Fibroblast of lung (primary cell): ENCODE measurements at regions not wholly inside any gene's neighbourhood (a gene's known extent, or its start where the extent isn't known, plus 50 kb on each side); places are given as distances from the start of the nearest gene placed in this dataset.
"Not testable (repeated sequence)": the region's sequence is repeated elsewhere in the genome, so short reads cannot be mapped to it uniquely, and the experiment has no call there.

Experiments used
- DNase-seq, 2 donors: peaks; one replicate each; pipeline versions ENCODE4 v3.0.0 to v3.0.0-alpha.2; 2010; ENCODE audit warnings: low read depth in 2 of 2
- H2AFZ ChIP-seq: 2 replicates; pipeline ENCODE4 v1.5.1; 2012; ENCODE audit warnings: low read length, control low read depth, inconsistent platforms
- H3K27ac ChIP-seq: 2 replicates; pipeline ENCODE4 v1.5.1; 2011; ENCODE audit warnings: low read length, control low read depth; ENCODE audit not compliant: insufficient read depth
- H3K27me3 ChIP-seq: 2 replicates; pipeline ENCODE4 v1.5.1; 2011; ENCODE audit warnings: mild to moderate bottlenecking, low read length; ENCODE audit not compliant: control insufficient read depth, insufficient read depth
- H3K36me3 ChIP-seq: 2 replicates; pipeline ENCODE4 v1.5.1; 2011; ENCODE audit warnings: low read length; ENCODE audit not compliant: control insufficient read depth, insufficient read depth
- H3K4me1 ChIP-seq: 2 replicates; pipeline ENCODE4 v1.5.1; 2011; ENCODE audit warnings: low read length; ENCODE audit not compliant: control insufficient read depth, insufficient read depth; ENCODE audit errors: extremely low read depth
- H3K4me2 ChIP-seq: 2 replicates; pipeline ENCODE4 v1.5.1; 2011; ENCODE audit warnings: low read length, control low read depth; ENCODE audit not compliant: insufficient read depth; ENCODE audit errors: extremely low read depth
- H3K4me3 ChIP-seq, 4 experiments: fragments of 200-600 bp in 1 of 4; sonication (generic) in 1 of 4; replicated peaks in 1 of 4; 2 replicates each; pipeline ENCODE4 v1.5.1; 2011 to 2016; ENCODE audit warnings: low read length in 4 of 4, low read depth in 3 of 4, mild to moderate bottlenecking in 3 of 4, control low read depth in 2 of 4, inconsistent platforms in 1 of 4, mixed read lengths in 1 of 4; ENCODE audit not compliant: insufficient read depth in 1 of 4; ENCODE audit errors: control extremely low read depth in 1 of 4
- H3K79me2 ChIP-seq: 2 replicates; pipeline ENCODE4 v1.5.1; 2012; ENCODE audit warnings: mild to moderate bottlenecking, low read length, inconsistent platforms; ENCODE audit not compliant: control insufficient read depth, insufficient read depth
- H3K9ac ChIP-seq: 2 replicates; pipeline ENCODE4 v1.5.1; 2011; ENCODE audit warnings: mild to moderate bottlenecking, low read length, control low read depth; ENCODE audit not compliant: insufficient read depth
- H3K9me3 ChIP-seq: 2 replicates; pipeline ENCODE4 v1.5.1; 2012; ENCODE audit warnings: low read depth, low read length; ENCODE audit not compliant: control insufficient read depth, insufficient read depth
- H4K20me1 ChIP-seq: 2 replicates; pipeline ENCODE4 v1.5.1; 2011; ENCODE audit warnings: low read length; ENCODE audit not compliant: control insufficient read depth, insufficient read depth; ENCODE audit errors: extremely low read depth

DNA sequence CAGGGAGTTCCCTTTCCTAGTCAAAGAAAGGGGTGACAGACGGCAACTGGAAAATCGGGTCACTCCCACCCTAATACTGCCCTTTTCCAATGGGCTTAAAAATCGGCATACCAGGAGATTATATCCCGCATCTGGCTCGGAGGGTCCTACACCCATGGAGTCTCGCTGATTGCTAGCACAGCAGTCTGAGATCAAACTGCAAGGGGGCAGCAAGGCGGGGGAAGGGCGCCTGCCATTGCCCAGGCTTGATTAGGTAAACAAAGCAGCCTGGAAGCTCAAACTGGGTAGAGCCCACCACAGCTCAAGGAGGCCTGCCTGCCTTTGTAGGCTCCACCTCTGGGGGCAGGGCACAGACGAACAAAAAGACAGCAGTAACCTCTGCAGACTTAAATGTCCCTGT is 831.3 kb downstream of the TTLL7 start:
- H3K27ac ChIP-seq, H3K9me3 ChIP-seq, H3K9ac ChIP-seq, H3K4me3 ChIP-seq, H3K4me1 ChIP-seq, H3K4me2 ChIP-seq, H2AFZ ChIP-seq, H3K79me2 ChIP-seq, DNase-seq, H3K36me3 ChIP-seq, H4K20me1 ChIP-seq, H3K27me3 ChIP-seq: not testable (repeated sequence)

GRCh38 chr1:83163879-83164475 is 835.0 kb downstream of the TTLL7 start:
- not testable (repeated sequence) for H3K9ac ChIP-seq, H3K27ac ChIP-seq, H3K36me3 ChIP-seq, H3K27me3 ChIP-seq, H2AFZ ChIP-seq, H3K4me3 ChIP-seq, H3K79me2 ChIP-seq, H3K4me1 ChIP-seq, H3K4me2 ChIP-seq, H4K20me1 ChIP-seq, H3K9me3 ChIP-seq
- peak; percentile 16 to 33 for DNase-seq

DNA sequence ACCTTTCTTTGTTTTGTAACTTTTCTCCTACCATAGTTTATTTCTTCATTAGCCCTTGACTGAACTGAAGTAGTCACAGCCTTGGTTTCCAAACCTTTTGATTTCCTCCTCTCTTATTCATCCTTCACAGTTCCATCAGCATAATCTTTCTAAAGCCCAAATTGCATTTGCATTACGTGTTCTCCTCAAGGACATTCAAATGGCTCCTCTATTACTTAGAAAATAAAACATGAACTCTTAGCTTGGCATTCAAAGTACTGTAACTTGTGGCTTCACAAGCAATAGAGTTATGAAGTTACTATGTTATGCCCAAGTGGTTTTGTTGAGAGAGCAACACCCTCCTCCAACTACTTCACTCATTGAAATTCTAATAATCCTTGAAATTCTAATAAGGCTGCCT is 840.0 kb downstream of the TTLL7 start:
- not testable (repeated sequence) for H3K9ac ChIP-seq, H3K4me1 ChIP-seq, H3K27me3 ChIP-seq, H3K4me3 ChIP-seq, H4K20me1 ChIP-seq, H3K9me3 ChIP-seq, H2AFZ ChIP-seq, H3K4me2 ChIP-seq, H3K36me3 ChIP-seq, H3K79me2 ChIP-seq, H3K27ac ChIP-seq
- peak in 1 of 2 donors; percentile 3 for DNase-seq

- H3K4me3 ChIP-seq, H3K9me3 ChIP-seq, H3K79me2 ChIP-seq, H3K27ac ChIP-seq, H3K4me1 ChIP-seq, H3K27me3 ChIP-seq, H3K9ac ChIP-seq, H3K4me2 ChIP-seq, H4K20me1 ChIP-seq, H3K36me3 ChIP-seq, H2AFZ ChIP-seq: not testable (repeated sequence)
- DNase-seq, result peak in 1 of 2 donors; percentile 59
Measured at GRCh38 chr1:83154306-83154705, 844.6 kb downstream of the TTLL7 start.

- H4K20me1 ChIP-seq, H2AFZ ChIP-seq, H3K4me1 ChIP-seq, H3K36me3 ChIP-seq, H3K9ac ChIP-seq, H3K79me2 ChIP-seq, H3K27ac ChIP-seq, H3K4me2 ChIP-seq, H3K27me3 ChIP-seq, H3K9me3 ChIP-seq, H3K4me3 ChIP-seq: not testable (repeated sequence)
- peak; percentile 81 to 88 for DNase-seq
Measured at GRCh38 chr1:83151167-83151898, 847.6 kb downstream of the TTLL7 start.

GRCh38 chr1:83150479-83150878 is 848.5 kb downstream of the TTLL7 start:
- not testable (repeated sequence) for H3K27ac ChIP-seq, H4K20me1 ChIP-seq, H3K79me2 ChIP-seq, H3K27me3 ChIP-seq, H3K4me2 ChIP-seq, H3K4me1 ChIP-seq, H3K36me3 ChIP-seq, H3K9me3 ChIP-seq, H3K4me3 ChIP-seq, H3K9ac ChIP-seq, H2AFZ ChIP-seq
- DNase-seq, result peak in 1 of 2 donors; percentile 10

DNA sequence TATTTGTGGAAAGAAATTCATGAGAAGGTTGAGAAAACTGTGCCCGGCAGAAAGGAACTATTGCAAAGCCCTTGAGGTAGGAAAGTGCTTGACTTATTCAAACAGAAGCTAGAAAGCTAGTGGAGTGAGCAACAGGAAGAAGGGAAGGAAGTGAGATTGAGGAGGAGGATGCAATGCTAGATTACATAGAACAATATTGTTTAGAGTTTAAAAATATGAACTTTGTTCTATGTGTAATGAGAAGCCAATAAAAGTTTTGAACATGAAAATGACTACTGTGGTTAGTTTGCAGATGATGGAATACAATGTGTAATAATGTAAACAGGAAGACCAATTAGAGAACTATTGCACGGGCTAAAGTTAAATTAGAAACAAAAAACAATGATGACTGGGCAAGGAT is 853.1 kb downstream of the TTLL7 start:
- not testable (repeated sequence) for H3K4me2 ChIP-seq, H3K9ac ChIP-seq

More for the DNA sequence above, 853.1 kb downstream of the TTLL7 start:
- H3K4me1 ChIP-seq, H3K4me3 ChIP-seq, H3K27me3 ChIP-seq, H3K79me2 ChIP-seq, DNase-seq, H4K20me1 ChIP-seq, H3K27ac ChIP-seq, H3K36me3 ChIP-seq, H3K9me3 ChIP-seq, H2AFZ ChIP-seq: not testable (repeated sequence)
